RWPE2 (cell line): ENCODE measurements at regions not wholly inside any gene's neighbourhood (a gene's known extent, or its start where the extent isn't known, plus 50 kb on each side); places are given as distances from the start of the nearest gene placed in this dataset.

Experiments used
- ATAC-seq: fragments of 200-7000 bp; cut with Tn5 transposase; 3 replicates; pipeline ENCODE4 v1.9.1; 2021; ENCODE audit warnings: low read depth
- DNase-seq: peaks from one replicate; pipeline ENCODE4 v3.0.0-alpha.2; 2020; ENCODE audit warnings: low spot score
- H3K27ac ChIP-seq: fragments of 450-650 bp; 2 replicates; pipeline ENCODE4 v1.5.1; 2017; ENCODE audit warnings: mild to moderate bottlenecking; ENCODE audit not compliant: poor library complexity, severe bottlenecking
- H3K27me3 ChIP-seq: fragments of 250-450 bp; sonication (Bioruptor Pico); 2 replicates; pipeline ENCODE4 v1.5.1; 2021; ENCODE audit warnings: mild to moderate bottlenecking, moderate library complexity; ENCODE audit not compliant: insufficient read depth, poor library complexity, severe bottlenecking
- H3K36me3 ChIP-seq: fragments of 250-450 bp; sonication (Bioruptor Pico); 2 replicates; pipeline ENCODE4 v1.5.1; 2020; ENCODE audit warnings: low read depth, mild to moderate bottlenecking, moderate library complexity
- H3K4me1 ChIP-seq: fragments of 250-450 bp; sonication (Bioruptor Pico); 2 replicates; pipeline ENCODE4 v1.5.1; 2021; ENCODE audit warnings: mild to moderate bottlenecking, moderate library complexity; ENCODE audit not compliant: insufficient read depth, poor library complexity, severe bottlenecking
- H3K4me3 ChIP-seq: fragments of 250-450 bp; sonication (Bioruptor Pico); 2 replicates; pipeline ENCODE4 v1.5.1; 2021; ENCODE audit warnings: mild to moderate bottlenecking, moderate library complexity; ENCODE audit not compliant: severe bottlenecking
- H3K9me3 ChIP-seq: fragments of 250-450 bp; sonication (Bioruptor Pico); 2 replicates; pipeline ENCODE4 v1.5.1; 2021; ENCODE audit warnings: mild to moderate bottlenecking, moderate library complexity; ENCODE audit not compliant: severe bottlenecking
- TF ChIP-seq, protein P1 (sequence below): fragments of 450-650 bp; IDR thresholded peaks from one replicate; pipeline ENCODE4 v1.5.1; 2017; ENCODE audit warnings: mild to moderate bottlenecking, moderate library complexity; ENCODE audit not compliant: poor library complexity, severe bottlenecking

- TF ChIP-seq, protein P1, sequence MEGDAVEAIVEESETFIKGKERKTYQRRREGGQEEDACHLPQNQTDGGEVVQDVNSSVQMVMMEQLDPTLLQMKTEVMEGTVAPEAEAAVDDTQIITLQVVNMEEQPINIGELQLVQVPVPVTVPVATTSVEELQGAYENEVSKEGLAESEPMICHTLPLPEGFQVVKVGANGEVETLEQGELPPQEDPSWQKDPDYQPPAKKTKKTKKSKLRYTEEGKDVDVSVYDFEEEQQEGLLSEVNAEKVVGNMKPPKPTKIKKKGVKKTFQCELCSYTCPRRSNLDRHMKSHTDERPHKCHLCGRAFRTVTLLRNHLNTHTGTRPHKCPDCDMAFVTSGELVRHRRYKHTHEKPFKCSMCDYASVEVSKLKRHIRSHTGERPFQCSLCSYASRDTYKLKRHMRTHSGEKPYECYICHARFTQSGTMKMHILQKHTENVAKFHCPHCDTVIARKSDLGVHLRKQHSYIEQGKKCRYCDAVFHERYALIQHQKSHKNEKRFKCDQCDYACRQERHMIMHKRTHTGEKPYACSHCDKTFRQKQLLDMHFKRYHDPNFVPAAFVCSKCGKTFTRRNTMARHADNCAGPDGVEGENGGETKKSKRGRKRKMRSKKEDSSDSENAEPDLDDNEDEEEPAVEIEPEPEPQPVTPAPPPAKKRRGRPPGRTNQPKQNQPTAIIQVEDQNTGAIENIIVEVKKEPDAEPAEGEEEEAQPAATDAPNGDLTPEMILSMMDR = no peak
- ATAC-seq (no peak), DNase-seq (no peak)
- no peaks in the 10 kb centered on the region for H3K36me3 ChIP-seq
- no peak overlapping the region for H3K27ac ChIP-seq
- H3K4me3 ChIP-seq = no peak overlapping the region
- no peaks in the 10 kb centered on the region for H3K9me3 ChIP-seq
- H3K27me3 ChIP-seq = no peaks in the 10 kb centered on the region
- H3K4me1 ChIP-seq = no peaks in the 10 kb centered on the region
Observed at GRCh38 chr2:153320879-153321278, 157.7 kb downstream of the RPRM start.

GRCh38 chr2:153311432-153311831, 167.1 kb downstream of the RPRM start:
- Histone ChIP-seq H3K4me1 (no peaks in the 10 kb centered on the region), H3K9me3 (no peaks in the 10 kb centered on the region), H3K36me3 (no peaks in the 10 kb centered on the region), H3K27ac (no peak overlapping the region), H3K4me3 (no peak overlapping the region), H3K27me3 (no peaks in the 10 kb centered on the region)
- DNase-seq (no peak), ATAC-seq (0 out of 3 replicates have a peak, but pooled peaks have one; percentile 25)
- TF ChIP-seq, protein P1 = no peak

DNA sequence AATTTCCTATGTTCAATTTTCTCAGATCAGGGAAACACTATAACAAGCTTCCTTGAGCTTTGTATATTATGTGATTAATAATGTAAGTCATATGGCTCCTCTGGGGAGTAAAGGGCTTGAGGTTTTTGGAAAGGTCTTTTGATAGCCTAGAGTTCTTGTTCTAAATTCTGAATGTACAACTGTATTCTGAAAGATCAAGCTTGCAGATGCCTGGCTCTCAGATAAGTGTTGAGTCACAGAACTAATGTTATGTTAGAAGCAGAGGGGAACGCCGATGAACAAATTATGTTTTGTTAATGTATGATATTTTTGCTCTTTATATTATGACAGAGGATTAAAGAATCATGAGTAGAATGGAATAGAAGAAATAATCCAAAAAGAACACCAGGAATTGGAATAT, 170.1 kb downstream of the RPRM start:
- no peak overlapping the region for H3K4me3 ChIP-seq
- H3K9me3 ChIP-seq = no peaks in the 10 kb centered on the region
- no peaks in the 10 kb centered on the region for H3K27me3 ChIP-seq
- ATAC-seq (no peak), DNase-seq (no peak)
- H3K27ac ChIP-seq = no peak overlapping the region
- no peaks in the 10 kb centered on the region for H3K36me3 ChIP-seq
- TF ChIP-seq, protein P1 = no peak
- no peaks in the 10 kb centered on the region for H3K4me1 ChIP-seq

DNA sequence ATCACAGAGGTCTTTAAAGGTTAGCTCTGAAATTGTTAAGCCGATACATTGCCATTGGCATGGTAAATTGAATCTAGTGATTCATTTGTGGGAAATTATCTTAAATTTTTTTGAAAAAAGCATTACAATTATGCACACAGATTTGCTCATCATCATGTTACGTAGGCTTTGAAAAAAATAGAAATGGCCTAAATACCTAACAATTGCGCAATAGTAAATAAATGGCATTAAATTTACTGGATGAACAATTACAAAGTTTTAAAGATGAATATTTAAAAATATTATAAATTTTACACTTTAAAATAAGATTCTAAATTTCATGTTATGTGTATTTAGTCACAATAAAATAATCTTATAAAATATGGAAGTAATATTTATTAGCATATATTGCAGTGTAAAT, 171.3 kb downstream of the RPRM start:
- no peaks in the 10 kb centered on the region for H3K4me1 ChIP-seq
- no peak overlapping the region for H3K27ac ChIP-seq
- DNase-seq (no peak), ATAC-seq (no peak)
- H3K36me3 ChIP-seq = no peaks in the 10 kb centered on the region
- H3K9me3 ChIP-seq = no peaks in the 10 kb centered on the region
- H3K4me3 ChIP-seq = no peak overlapping the region
- H3K27me3 ChIP-seq = no peaks in the 10 kb centered on the region
- TF ChIP-seq, protein P1 = no peak

DNA sequence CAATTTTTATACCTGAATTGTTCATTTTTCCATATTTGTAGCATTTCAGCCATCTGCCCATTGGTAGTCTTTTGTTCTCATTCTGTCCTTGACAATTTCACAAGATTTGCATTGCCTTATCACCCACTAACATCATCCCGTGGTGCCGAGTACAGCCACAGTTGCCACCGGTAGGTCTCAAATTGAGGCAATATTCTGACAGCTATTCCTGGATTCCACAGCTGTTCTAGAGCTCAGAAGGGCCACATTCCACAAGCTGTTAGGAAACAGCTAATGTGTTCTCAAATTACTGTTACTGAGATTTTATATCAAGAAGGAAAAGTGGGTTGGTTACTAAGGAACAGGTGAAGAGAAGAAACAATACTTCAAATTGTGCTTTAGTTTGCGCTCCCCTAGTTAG, 178.8 kb downstream of the RPRM start:
- DNase-seq (no peak), ATAC-seq (no peak)
- no peak overlapping the region for H3K4me3 ChIP-seq
- H3K27me3 ChIP-seq = no peaks in the 10 kb centered on the region
- H3K36me3 ChIP-seq = no peaks in the 10 kb centered on the region
- TF ChIP-seq, protein P1 = no peak
- H3K4me1 ChIP-seq = no peaks in the 10 kb centered on the region
- H3K9me3 ChIP-seq = no peaks in the 10 kb centered on the region
- H3K27ac ChIP-seq = no peak overlapping the region
